ENCODE measurements at regions not wholly inside any gene's neighbourhood (a gene's known extent, or its start where the extent isn't known, plus 50 kb on each side); places are given as distances from the start of the nearest gene placed in this dataset.

- no peak for TF ChIP-seq NPAS2 (CRISPR knock-in tag; IDR thresholded peaks at IDR 0.05; ENCODE audit: borderline replicate concordance)
- TF ChIP-seq, protein P1, sequence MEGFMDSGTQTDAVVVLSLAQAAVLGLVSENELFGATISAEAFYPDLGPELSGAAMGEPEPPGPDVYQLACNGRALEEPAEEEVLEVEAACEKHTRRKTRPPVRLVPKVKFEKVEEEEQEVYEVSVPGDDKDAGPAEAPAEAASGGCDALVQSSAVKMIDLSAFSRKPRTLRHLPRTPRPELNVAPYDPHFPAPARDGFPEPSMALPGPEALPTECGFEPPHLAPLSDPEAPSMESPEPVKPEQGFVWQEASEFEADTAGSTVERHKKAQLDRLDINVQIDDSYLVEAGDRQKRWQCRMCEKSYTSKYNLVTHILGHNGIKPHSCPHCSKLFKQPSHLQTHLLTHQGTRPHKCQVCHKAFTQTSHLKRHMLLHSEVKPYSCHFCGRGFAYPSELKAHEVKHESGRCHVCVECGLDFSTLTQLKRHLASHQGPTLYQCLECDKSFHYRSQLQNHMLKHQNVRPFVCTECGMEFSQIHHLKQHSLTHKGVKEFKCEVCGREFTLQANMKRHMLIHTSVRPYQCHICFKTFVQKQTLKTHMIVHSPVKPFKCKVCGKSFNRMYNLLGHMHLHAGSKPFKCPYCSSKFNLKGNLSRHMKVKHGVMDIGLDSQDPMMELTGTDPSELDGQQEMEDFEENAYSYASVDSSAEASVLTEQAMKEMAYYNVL (CRISPR knock-in tag; IDR thresholded peaks at IDR 0.05; ENCODE audit: borderline replicate concordance): no peak
- TF ChIP-seq SRF (IDR thresholded peaks at IDR 0.05; ENCODE audit: low read depth, low read length): no peak
- TF ChIP-seq YEATS2 (CRISPR knock-in tag; IDR thresholded peaks at IDR 0.05; ENCODE audit: borderline replicate concordance): no peak
- TF ChIP-seq IRF2 (CRISPR knock-in tag; IDR thresholded peaks at IDR 0.05): no peak
- no peak for TF ChIP-seq ESRRA (CRISPR knock-in tag; IDR thresholded peaks at IDR 0.05; ENCODE audit: low read depth)
- TF ChIP-seq, protein P2, sequence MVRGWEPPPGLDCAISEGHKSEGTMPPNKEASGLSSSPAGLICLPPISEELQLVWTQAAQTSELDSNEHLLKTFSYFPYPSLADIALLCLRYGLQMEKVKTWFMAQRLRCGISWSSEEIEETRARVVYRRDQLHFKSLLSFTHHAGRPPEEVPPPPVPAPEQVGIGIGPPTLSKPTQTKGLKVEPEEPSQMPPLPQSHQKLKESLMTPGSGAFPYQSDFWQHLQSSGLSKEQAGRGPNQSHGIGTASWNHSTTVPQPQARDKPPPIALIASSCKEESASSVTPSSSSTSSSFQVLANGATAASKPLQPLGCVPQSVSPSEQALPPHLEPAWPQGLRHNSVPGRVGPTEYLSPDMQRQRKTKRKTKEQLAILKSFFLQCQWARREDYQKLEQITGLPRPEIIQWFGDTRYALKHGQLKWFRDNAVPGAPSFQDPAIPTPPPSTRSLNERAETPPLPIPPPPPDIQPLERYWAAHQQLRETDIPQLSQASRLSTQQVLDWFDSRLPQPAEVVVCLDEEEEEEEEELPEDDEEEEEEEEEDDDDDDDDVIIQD (CRISPR knock-in tag; IDR thresholded peaks at IDR 0.05; ENCODE audit: low read depth): no peak
- no peak for TF ChIP-seq HNF1B (CRISPR knock-in tag; IDR thresholded peaks at IDR 0.05)
- TF ChIP-seq, protein P3, sequence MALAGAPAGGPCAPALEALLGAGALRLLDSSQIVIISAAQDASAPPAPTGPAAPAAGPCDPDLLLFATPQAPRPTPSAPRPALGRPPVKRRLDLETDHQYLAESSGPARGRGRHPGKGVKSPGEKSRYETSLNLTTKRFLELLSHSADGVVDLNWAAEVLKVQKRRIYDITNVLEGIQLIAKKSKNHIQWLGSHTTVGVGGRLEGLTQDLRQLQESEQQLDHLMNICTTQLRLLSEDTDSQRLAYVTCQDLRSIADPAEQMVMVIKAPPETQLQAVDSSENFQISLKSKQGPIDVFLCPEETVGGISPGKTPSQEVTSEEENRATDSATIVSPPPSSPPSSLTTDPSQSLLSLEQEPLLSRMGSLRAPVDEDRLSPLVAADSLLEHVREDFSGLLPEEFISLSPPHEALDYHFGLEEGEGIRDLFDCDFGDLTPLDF (CRISPR knock-in tag; IDR thresholded peaks at IDR 0.05): no peak
- no peak for TF ChIP-seq MED1 (CRISPR knock-in tag; IDR thresholded peaks at IDR 0.05)
Measured at GRCh38 chr11:44374001-44374400, 64.1 kb upstream of the ALX4 start.
